ENCODE measurements at regions not wholly inside any gene's neighbourhood (a gene's known extent, or its start where the extent isn't known, plus 50 kb on each side); places are given as distances from the start of the nearest gene placed in this dataset.

- DNase-seq = no peak
- Histone ChIP-seq H3K36me3 (no peaks in the 10 kb centered on the region), H3K9me3 (no peaks in the 10 kb centered on the region), H3K4me1 (no peaks in the 10 kb centered on the region), H3K27me3 (no peaks in the 10 kb centered on the region), H3K27ac (no peak overlapping the region), H3K4me3 (no peak overlapping the region)
- intact Hi-C loops (cut with DNase I; ENCODE audit: low total_unique reads) (no loop called here), in situ Hi-C loops (cut with MboI; ENCODE audit: low pct_ligation_motif_present in 1 of 4, low pct_unique_long_range_greater_than_20kb in 1 of 4, low sequenced_read_pairs in 3 of 4) (no loop called here)
- WGBS, 2 donors (ENCODE audit: low coverage in 1 of 2) = 65 to 71% methylated on average over 4 to 11 of the region's 11 CpGs
- TF ChIP-seq POLR2AphosphoS5 (IDR thresholded peaks at IDR 0.05) (no peak), EP300 (IDR thresholded peaks at IDR 0.05; ENCODE audit: low read depth) (no peak), CTCF (IDR thresholded peaks at IDR 0.05) (no peak), POLR2A (IDR thresholded peaks at IDR 0.05) (no peak)
Observed at GRCh38 chr16:73793871-73794437, 502.7 kb upstream of the PSMD7 start.

GRCh38 chr16:73793260-73793659 lies 503.4 kb upstream of the PSMD7 start:
- no peak overlapping the region for H3K27ac ChIP-seq

GRCh38 chr16:73792199-73793020 lies 504.2 kb upstream of the PSMD7 start:
- TF ChIP-seq EP300 (IDR thresholded peaks at IDR 0.05; ENCODE audit: low read depth) = no peak
- no peak for TF ChIP-seq POLR2AphosphoS5 (IDR thresholded peaks at IDR 0.05)
- no peak for TF ChIP-seq POLR2A (IDR thresholded peaks at IDR 0.05)
- TF ChIP-seq CTCF (IDR thresholded peaks at IDR 0.05) = no peak
- WGBS, 2 donors (ENCODE audit: low coverage in 1 of 2) = 58 to 73% methylated on average over 11 to 15 of the region's 15 CpGs
- in situ Hi-C loops (cut with MboI; ENCODE audit: low pct_ligation_motif_present in 1 of 4, low pct_unique_long_range_greater_than_20kb in 1 of 4, low sequenced_read_pairs in 3 of 4) = no loop called here
- no peak for DNase-seq
- intact Hi-C loops (cut with DNase I; ENCODE audit: low total_unique reads) = no loop called here
- no peaks in the 10 kb centered on the region for H3K27me3 ChIP-seq
- H3K4me3 ChIP-seq = no peak overlapping the region
- H3K36me3 ChIP-seq = no peaks in the 10 kb centered on the region
- H3K9me3 ChIP-seq = no peaks in the 10 kb centered on the region
- H3K4me1 ChIP-seq = no peaks in the 10 kb centered on the region
- H3K27ac ChIP-seq = no peak overlapping the region

More at GRCh38 chr16:73793260-73793659, 503.4 kb upstream of the PSMD7 start:
- Histone ChIP-seq H3K4me1 (no peaks in the 10 kb centered on the region), H3K36me3 (no peaks in the 10 kb centered on the region), H3K9me3 (no peaks in the 10 kb centered on the region), H3K27me3 (no peaks in the 10 kb centered on the region), H3K4me3 (no peak overlapping the region)
- no peak for TF ChIP-seq POLR2AphosphoS5 (IDR thresholded peaks at IDR 0.05)
- TF ChIP-seq POLR2A (IDR thresholded peaks at IDR 0.05) = no peak
- WGBS, 2 donors (ENCODE audit: low coverage in 1 of 2) = 53 to 64% methylated on average over 4 of the region's 4 CpGs
- no peak for DNase-seq
- in situ Hi-C loops (cut with MboI; ENCODE audit: low pct_ligation_motif_present in 1 of 4, low pct_unique_long_range_greater_than_20kb in 1 of 4, low sequenced_read_pairs in 3 of 4) = no loop called here
- intact Hi-C loops (cut with DNase I; ENCODE audit: low total_unique reads) = no loop called here

GRCh38 chr16:73781297-73781696 lies 515.3 kb upstream of the PSMD7 start:
- Histone ChIP-seq H3K4me3 (no peak overlapping the region), H3K9me3 (no peaks in the 10 kb centered on the region), H3K36me3 (no peaks in the 10 kb centered on the region), H3K27ac (no peak overlapping the region), H3K27me3 (no peaks in the 10 kb centered on the region), H3K4me1 (no peaks in the 10 kb centered on the region)
- TF ChIP-seq EP300 (IDR thresholded peaks at IDR 0.05; ENCODE audit: low read depth) (no peak), POLR2AphosphoS5 (IDR thresholded peaks at IDR 0.05) (no peak), POLR2A (IDR thresholded peaks at IDR 0.05) (no peak), CTCF (IDR thresholded peaks at IDR 0.05) (no peak)
- 71 to 80% methylated on average over 1 to 3 of the region's 3 CpGs for WGBS, 2 donors (ENCODE audit: low coverage in 1 of 2)
- DNase-seq = no peak
- intact Hi-C loops (cut with DNase I; ENCODE audit: low total_unique reads) (no loop called here), in situ Hi-C loops (cut with MboI; ENCODE audit: low pct_ligation_motif_present in 1 of 4, low pct_unique_long_range_greater_than_20kb in 1 of 4, low sequenced_read_pairs in 3 of 4) (no loop called here)
